Fibroblast of peridontal ligament (primary cell): ENCODE measurements at regions not wholly inside any gene's neighbourhood (a gene's known extent, or its start where the extent isn't known, plus 50 kb on each side); places are given as distances from the start of the nearest gene placed in this dataset.
"Not testable (repeated sequence)": the region's sequence is repeated elsewhere in the genome, so short reads cannot be mapped to it uniquely, and the experiment has no call there.

ENCODE experiments used
- DNase-seq: peaks from one replicate; pipeline ENCODE4 v3.0.0-alpha.2; 2010; ENCODE audit errors: extremely low read depth

DNA sequence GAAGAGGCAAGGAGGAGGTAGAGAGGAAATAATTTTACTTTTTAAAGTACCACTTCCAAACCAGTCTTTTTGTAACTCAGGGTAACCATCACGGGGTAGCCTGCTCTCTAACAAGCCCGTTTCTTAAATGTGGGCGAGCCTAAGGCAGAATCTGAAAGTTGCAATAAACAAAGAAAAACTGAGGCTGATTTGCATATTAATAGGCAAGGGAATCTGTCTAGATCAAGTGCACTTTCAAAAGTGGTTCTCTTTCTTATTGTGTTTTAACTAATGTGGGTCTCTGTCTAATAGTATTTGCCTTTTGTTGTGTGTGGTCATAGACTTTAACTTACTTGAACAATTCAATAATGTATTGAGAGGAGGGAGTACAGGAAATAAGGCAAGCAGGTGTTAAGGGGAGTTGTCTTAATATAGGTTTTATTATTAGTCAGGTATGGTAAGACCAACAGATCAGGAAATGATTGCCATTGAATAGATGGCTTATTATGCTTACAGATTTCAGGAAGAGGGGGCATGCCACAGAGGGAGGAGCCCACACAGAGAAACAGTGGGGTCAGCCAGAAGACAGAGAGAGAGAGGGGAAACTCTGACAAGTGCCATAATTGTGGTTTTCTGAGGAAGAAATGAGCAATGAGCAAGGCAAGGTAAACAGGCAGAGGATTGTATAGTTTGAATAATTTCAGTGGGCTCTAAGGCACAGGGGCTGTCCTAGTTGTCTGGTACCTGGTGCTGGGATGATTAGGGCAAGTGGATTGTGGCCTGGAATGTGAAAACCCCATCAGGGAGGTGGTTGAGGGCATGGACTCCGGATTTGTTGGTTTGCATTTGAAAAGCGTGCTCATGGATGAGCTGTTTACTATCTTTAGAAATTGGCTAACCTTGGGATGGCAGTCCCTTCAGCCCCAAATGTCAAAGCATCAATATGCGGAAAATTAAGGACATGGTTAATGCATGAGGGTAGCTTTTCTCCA lies 237.2 kb downstream of the TOX3 start:
- no peak for DNase-seq

DNA sequence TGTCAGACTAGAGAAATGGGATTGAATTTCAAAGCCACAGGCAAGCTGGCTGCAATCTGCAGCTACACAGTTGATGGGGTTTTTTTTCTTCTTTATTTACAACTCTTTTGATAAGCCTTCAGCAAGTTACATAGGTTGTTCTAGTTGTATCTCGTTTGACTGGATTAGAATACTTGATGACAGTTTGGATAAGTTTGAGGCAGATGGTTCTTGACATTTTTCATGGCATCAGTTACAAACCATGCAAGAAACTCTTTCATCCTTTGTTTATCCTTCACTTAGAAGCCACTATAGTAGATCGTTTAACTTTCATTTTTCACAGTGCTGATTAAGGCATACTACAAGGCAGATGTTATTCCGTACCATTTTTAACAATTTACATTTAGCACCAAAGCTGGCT lies 238.9 kb downstream of the TOX3 start:
- no peak for DNase-seq

DNA sequence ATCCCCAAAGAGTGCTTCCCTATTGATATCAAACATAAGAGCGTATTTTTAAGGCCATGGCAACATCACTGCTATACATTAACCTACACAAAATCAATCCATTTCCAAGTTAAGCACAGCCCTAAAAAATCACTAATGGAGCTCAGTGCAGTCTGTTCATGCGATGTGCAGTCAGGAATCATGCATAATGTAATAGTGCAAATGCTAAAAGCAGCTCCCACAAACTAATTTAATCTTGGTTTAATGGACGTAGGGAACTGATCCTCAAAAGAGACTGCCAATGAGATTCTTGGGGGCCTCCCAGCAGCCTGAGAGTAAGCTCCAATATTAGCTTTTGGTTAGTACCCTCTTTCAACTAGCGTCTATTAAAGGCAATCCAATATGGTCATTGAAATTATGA lies 245.9 kb downstream of the TOX3 start:
- no peak for DNase-seq

DNA sequence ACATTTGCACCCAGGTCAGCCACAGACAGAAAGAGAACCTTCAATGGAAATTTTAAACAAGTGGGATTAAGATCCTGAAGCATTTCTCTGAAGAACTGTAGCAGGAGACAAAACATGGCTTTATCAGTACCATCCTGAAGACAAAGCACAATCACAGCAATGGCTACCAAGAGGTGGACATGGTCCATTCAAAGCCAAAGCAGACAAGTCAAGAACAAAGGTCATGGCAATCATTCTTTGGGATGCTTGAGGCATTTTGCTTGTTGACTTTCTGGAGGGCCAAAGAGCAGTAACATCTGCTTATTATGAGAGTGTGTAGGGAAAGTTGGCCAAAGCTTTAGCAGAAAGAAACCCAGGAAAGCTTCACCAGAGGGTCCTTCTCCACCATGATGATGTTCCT lies 248.2 kb downstream of the TOX3 start:
- DNase-seq = no peak

DNA sequence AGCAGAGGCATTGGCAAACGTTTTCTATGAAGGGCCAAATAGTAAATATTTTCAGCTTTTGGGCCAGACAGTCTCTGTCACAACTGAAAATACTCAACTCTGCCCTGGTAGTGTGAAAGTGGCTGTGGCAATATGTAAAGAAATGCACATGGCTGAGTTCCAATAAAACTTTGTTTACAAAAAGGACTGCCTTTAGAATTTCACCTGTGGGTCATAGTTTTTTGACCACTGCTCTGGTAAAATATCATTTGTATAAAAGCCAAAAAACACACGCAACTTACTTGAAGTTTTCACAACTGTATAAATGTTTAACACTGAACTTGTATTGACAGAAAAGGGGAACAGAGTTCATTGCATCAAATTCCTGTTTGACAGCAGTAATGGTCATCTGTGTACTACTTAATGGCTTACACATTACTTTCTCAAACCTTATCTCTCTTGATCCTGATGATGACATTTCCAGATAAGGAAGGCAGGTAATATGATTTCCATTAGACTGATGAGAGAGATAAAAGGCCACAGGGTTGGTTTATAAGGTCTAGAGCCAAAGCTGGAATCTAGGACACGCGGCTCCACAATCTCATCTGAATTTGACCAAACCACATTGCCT lies 250.1 kb downstream of the TOX3 start:
- not testable (repeated sequence) for DNase-seq

DNA sequence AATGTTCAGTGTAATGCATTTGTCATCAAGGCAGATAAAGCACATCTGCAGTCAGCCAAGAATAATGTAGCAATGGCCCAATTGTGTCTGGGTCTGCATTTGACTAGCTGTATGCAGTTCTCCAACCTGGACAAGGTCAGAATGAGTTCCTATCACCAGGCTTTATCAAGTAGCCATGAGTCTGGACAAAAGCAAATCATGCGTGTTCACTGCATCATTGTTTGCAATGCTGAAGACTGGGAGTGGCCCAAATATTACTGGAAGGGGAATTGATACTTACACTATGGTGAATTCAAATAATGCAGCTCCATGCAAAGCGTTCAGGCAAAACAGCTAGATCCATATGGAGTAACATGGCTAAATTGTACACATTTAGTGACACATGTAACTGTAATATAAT lies 250.9 kb downstream of the TOX3 start:
- DNase-seq = no peak

DNA sequence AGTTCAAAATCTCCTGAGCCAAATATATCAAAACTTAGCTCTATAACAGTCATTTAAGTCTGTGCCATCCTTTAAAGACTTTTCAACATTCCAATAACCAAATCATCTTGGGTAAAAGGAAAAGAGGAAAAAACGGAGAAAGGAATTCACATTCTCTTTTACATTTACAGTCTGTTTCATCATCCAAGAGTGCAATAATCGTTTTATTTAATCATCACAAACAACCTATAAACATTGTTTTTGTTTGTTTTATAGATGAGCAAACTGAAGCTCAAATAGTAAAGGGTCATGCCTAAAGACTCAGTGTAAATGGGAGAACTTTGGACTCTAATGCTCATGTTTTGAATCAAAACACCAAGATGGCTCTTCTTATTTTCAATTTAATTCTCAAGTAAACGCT lies 252.3 kb downstream of the TOX3 start:
- no peak for DNase-seq

DNA sequence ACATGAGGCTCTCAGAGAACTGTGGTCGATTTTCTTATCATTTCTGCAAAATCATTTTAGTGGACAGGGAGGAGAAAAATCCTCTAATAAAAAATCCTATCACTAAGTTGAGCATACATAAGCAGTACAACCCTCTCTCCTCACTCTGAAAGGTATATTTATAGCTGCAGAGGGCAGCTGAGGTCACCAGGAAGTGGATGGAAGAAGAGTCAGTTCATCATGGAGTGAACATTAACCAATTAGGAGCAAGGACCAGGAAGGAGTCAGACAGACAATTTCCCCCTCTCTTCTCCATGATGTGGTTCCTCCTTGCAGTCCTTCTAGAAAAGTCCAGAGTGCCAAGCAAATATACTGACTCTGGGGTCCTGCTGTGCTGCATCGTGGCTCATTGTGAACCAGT lies 253.7 kb downstream of the TOX3 start:
- no peak for DNase-seq

DNA sequence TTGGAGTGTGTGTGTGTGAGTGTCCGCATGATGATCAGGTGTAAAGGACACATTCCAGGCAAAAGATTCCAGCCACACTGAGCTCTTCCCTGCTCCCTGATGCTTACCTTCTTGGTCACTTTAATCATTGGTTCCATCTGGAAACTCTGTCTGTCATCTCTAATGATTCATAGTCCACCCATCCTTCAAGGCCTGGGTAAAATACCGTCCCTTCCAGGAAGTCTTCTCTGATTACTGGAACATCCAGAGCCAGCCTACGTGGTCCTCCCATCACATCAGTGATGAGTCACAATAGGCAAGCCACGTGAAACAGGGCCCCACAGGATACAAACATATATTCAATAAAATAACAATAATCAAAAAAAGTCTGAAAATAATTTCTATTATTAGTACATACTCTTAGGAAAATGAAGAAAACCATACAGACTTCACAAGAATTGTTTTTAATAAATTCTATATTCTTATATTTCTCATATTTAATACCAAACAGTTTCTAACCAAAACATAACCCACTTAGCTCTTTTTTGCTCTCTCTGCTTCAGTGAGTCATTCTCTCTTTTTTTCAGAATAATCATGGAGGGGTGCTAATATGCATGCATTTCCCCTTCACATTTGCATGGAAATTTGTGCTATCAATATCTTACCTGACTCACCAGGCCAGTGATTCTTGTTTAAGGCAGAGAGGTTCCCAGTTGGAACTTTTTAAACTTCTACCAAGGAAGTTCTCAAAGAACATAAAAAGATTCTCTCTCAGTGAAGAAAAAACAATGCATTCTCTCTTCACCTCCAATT lies 263.2 kb downstream of the TOX3 start:
- DNase-seq = no peak

DNA sequence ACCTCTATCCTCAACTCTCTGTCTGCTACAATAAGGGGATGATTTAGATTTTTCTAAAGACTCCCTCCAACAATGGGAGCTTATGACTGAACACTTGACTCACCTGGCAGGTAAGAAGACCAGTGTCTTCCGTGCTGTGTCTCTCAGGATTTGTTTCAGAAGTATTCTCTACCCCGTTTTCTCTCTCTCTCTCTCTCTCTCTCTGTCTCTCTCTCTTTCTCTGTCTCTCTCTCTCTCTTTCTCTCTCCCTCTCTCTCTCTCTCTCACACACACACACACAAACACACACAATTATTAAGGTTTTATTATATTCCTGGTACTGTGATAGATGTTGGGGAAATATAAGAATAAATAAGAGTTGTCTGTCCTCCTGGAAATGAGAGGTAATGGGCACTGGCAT lies 263.9 kb downstream of the TOX3 start:
- DNase-seq = peak; percentile 21

DNA sequence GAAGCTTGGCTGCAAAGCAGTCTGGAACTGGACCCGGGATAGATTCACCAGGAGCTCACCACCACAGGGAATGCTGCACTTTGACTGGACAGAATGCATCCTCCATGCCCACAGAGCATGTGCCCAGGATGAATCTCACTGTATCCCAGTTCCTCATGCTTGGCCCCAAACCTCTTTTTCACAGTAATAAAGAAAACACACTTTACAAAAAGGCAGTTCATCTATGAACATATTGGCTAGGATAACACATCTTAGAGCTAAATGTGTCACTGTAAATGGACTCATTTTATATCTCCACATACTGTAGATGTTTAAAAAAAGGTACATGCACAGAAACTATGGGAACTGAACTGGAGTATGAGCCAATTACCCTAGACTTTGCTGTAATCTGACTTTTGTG lies 266.9 kb downstream of the TOX3 start:
- no peak for DNase-seq

DNA sequence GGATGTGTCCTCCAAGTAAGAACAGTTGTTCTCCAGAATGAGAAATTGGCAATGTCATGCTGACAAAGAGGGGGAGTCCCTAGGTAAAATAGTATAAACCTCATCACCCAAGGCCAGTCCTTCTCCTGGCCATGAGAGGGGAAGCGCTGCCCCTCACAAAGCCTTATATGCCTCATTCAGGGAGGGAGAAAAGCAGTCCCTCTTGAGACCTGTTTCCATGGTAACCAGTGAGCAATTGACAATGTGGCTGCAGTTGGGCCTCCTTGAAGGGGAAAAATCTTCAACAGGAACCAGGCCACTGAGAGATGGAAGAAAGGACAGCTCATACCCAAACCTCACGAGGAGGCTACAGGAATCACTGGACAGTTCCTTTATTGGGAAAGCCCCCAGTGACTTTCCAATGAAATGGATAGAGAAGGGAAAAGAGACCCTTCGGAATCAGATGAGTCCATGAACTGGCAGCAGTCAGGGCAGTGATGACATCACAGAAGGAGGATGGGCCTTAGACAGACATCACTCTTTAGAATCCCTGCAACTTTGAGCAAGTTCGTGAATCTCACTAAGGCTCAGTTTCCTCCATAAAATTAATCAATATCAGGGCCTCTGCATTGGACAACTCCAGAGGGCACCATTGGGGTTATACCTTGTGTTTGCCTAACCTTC lies 275.7 kb downstream of the TOX3 start:
- DNase-seq = no peak

DNA sequence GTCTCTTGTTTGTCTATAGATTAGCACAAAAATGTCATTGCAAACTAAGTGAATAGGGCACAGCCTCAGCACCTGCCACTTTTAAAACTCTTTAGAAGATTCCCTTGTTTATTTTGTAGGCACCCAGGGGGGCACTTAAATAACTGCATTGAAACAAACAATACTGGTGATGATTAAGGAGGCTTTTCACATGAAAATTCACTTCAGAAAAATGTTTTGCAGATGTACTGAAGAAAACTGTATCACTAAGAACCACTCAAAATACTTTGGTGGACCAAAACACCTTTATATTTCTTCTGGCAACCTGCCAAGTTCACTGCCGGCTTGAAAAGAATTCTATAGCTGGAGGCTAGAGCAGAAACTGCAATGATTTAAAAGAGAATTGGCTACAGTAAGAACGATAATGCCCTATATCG lies 281.5 kb downstream of the TOX3 start:
- no peak for DNase-seq

DNA sequence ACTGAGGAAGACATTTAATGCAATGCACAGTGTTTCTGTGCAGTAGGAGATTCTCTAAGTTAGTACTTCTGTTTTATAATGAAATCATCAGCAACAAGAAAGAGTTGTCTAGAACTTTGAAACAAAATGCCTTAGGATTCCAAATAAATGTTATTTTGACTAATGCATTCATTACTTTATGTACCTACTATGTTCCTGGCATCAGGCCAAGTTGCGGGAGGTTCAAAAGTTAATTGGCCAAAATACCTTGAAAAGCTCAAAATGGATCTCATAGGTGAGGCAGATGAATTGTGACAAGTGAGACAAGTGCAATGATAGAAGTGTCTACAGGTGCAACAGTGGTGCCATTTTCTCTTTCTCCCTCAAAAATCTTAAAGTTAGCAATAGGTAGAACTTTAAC lies 289.4 kb downstream of the TOX3 start:
- DNase-seq = peak; percentile 0

DNA sequence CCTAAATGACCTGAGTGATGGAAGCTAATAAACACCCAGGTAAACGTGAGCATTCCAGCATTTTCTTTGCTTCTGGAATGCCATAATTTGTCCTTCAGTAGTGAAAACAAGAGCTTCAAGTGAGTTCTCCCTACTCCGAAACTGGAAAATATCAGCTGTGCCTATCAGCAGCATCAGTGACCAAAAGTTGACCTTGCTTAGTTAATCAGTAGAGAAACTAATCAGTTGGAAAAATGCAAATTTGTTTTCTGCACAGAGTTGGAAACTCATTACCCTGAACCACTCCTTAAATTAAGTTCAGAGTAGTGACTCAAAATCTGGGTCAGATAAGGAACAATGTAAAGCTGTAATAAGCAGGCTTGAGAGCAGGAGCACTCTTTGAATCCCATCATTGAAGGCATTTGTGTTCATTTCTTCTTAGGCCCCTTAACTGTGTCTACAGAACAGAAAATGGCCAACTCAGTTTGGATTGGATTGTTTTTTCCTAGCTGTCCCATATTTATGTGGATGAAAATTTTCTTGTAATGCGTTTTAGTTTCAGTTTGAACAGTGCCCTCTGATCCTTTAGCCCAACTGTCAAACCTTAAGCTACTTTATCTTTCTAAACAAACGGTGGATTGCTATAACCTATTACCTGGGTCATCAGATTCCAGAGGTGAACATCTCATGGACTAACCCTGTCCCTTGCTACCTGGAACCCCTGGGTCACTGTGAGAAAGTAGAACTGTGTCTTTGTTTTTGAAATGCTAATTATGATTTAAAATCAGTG lies 290.4 kb downstream of the TOX3 start:
- DNase-seq = no peak

DNA sequence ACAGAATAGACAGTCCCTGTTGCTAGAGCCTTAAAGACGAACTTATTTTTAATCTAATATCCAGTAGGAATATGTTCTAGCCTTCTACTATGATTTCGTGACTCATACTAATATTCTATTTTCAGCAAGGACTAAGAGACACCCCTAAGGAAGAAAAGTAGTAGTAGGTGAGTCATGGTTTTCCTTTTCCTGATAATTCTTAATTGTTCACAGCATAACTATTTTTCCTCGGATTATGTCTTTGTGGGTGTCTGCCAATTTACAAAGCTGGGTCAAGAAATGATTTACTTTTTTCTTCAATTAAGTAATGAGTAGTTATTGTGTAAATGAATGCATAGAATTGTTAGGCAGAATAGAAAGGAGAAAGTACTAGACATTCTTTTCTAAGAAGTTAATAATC lies 292.2 kb downstream of the TOX3 start:
- DNase-seq = no peak

DNA sequence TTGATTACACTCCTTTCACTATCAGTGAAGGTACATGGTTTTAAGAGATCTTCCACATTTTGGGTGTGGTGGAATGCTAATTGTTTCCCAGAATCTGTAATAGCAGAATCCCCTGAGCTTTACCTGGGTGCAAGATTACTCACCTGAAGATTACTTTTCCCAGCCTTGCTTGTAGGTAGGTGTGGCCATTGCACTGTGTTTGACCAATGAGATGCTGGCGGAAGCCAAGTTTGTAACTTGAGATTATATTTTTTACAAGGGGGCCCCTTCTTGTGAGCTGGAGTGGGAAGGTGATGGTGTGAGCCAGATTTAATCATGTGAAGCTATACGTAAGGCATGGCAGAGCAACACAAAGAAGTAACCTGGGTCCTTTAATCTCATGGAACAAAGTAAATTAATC lies 294.3 kb downstream of the TOX3 start:
- no peak for DNase-seq

DNA sequence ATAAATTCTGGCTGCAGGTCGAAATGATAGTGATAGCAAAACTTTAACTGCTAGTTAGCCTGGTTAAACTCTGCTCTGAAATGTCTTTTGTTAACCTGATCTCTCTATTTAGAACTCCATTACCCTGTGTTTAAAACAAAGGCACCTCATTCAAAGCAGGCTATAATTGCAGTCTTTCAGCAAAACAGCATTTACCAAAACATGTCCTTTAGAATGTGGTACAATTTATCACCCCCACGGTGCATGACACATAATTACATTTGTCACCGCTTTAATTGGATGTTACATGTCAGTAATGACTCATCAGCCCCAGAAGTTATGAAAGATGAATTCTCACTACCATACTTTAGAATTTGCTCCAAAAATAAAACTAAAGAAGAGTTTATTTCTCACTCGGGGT lies 295.4 kb downstream of the TOX3 start:
- DNase-seq = no peak

DNA sequence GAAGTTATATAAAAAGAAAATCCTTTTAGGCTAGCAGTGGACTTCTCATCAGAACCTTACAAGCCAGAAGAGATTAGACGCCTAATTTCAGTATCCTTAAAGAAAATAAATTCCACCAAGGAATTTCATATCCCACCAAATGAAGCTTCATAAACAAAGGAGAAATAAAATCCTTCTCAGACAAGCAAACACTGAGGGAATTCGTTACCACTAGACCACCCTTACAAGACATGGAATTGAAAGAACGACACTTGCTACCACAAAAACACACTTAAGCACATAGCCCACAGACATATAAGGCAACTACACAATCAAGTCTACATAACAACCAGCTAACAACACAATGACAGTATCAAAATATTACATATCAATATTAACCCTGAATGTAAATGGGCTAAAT lies 299.2 kb downstream of the TOX3 start:
- DNase-seq = no peak

DNA sequence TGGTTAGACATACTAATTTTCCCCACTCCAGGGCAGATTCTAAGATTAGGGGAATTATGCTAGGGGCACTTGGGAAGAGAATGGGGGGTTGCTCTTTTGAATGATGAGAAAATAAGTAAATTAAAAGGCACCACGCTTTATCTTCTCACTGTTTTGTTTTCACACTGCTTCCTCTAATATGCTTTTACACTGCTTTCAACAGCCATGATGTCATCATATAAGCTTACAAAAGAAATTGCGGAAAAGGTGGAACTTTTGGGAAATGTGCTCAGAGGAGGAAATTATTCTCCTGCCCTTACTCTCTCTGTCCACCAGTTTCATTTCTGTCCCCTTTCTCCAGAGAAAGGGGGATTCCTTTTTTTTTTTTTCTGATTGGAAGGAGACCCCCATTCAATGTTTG lies 308.2 kb downstream of the TOX3 start:
- DNase-seq = no peak

DNA sequence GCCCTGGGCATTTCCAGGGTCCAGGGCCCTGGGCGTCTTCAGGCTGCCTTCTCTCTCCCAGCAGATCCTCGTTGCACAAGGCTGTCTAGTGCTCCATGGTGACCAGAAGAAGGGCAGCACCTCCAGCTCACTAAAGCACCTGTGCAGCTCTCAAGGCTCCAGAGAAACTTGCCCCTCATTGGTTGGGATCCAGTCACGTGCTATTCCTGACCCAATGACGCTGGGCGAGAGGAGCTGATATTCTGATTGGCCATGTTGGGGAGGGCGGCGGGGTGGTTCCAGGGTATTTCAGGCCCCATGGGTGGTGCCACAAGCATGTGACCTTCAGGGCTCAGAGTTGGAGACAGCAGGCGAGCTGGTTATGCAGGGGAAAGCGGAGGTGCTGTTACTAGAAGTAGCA lies 309.1 kb downstream of the TOX3 start:
- DNase-seq = no peak
